ENCODE measurements at regions not wholly inside any gene's neighbourhood (a gene's known extent, or its start where the extent isn't known, plus 50 kb on each side); places are given as distances from the start of the nearest gene placed in this dataset.

DNA sequence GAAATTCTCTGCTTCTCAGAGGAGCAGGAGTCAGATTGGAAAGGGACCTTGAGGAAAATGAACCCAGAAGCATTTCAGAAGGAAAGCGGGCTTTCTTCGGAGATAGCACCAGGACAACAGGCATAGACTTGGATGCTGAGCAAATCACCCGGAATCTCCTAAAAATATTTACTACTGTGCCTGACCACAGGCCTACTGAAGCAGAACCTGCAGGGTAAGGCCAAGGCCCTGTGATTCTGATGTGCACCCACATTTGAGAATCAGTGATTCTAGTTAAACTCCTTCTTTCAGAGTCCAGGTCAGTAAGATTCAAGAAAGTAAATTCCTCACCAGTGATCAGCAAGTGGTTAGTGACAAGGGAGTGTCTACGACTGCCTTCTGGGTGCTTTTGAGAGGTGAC, 307.3 kb upstream of the DUSP10 start:
- TF ChIP-seq, protein P1, sequence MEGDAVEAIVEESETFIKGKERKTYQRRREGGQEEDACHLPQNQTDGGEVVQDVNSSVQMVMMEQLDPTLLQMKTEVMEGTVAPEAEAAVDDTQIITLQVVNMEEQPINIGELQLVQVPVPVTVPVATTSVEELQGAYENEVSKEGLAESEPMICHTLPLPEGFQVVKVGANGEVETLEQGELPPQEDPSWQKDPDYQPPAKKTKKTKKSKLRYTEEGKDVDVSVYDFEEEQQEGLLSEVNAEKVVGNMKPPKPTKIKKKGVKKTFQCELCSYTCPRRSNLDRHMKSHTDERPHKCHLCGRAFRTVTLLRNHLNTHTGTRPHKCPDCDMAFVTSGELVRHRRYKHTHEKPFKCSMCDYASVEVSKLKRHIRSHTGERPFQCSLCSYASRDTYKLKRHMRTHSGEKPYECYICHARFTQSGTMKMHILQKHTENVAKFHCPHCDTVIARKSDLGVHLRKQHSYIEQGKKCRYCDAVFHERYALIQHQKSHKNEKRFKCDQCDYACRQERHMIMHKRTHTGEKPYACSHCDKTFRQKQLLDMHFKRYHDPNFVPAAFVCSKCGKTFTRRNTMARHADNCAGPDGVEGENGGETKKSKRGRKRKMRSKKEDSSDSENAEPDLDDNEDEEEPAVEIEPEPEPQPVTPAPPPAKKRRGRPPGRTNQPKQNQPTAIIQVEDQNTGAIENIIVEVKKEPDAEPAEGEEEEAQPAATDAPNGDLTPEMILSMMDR (IDR thresholded peaks at IDR 0.05): no peak
- no peak for TF ChIP-seq POLR2A (IDR thresholded peaks at IDR 0.05)

Data from prostate gland (tissue), 2 donors.